OCI-LY1 (cell line): ENCODE measurements at regions not wholly inside any gene's neighbourhood (a gene's known extent, or its start where the extent isn't known, plus 50 kb on each side); places are given as distances from the start of the nearest gene placed in this dataset.

Experiments
- H2AFZ ChIP-seq: fragments of 200-600 bp; sonication (generic), shearing (Covaris generic); 2 replicates; pipeline ENCODE4 v1.6.0; 2014; ENCODE audit warnings: antibody characterized with exemption, mild to moderate bottlenecking, low read length
- H3F3A ChIP-seq: fragments of 200-600 bp; sonication (generic), shearing (Covaris generic); 2 replicates; pipeline ENCODE4 v1.6.0; 2014; ENCODE audit warnings: mild to moderate bottlenecking, antibody characterized with exemption, low read length, moderate library complexity; ENCODE audit not compliant: insufficient read depth
- H3K27ac ChIP-seq: fragments of 200-600 bp; sonication (generic); 2 replicates; pipeline ENCODE4 v1.5.1; 2014; ENCODE audit warnings: low read length, mixed run types, mild to moderate bottlenecking, low read depth; ENCODE audit not compliant: poor library complexity, severe bottlenecking
- H3K27me3 ChIP-seq: fragments of 200-600 bp; sonication (generic); 2 replicates; pipeline ENCODE4 v1.6.0; 2014; ENCODE audit warnings: antibody characterized with exemption, mild to moderate bottlenecking, low read length, moderate library complexity; ENCODE audit not compliant: insufficient read depth
- H3K36me3 ChIP-seq: fragments of 200-600 bp; sonication (generic); 2 replicates; pipeline ENCODE4 v1.6.1; 2014; ENCODE audit warnings: mild to moderate bottlenecking, antibody characterized with exemption, low read length, moderate library complexity, mixed read lengths; ENCODE audit not compliant: insufficient read depth
- H3K4me1 ChIP-seq: fragments of 200-600 bp; sonication (generic); 2 replicates; pipeline ENCODE4 v1.5.1; 2014; ENCODE audit warnings: mild to moderate bottlenecking, low read length, moderate library complexity; ENCODE audit not compliant: insufficient read depth, severe bottlenecking
- H3K4me2 ChIP-seq: fragments of 200-600 bp; sonication (generic), shearing (Covaris generic); 2 replicates; pipeline ENCODE4 v1.6.1; 2014; ENCODE audit warnings: low read length
- H3K4me3 ChIP-seq: fragments of 200-600 bp; sonication (generic); 2 replicates; pipeline ENCODE4 v1.5.1; 2014; ENCODE audit warnings: low read length, low read depth, mild to moderate bottlenecking, mixed read lengths; ENCODE audit not compliant: poor library complexity, severe bottlenecking
- H3K79me2 ChIP-seq: fragments of 200-600 bp; shearing (Covaris generic); 2 replicates; pipeline ENCODE4 v1.6.1; 2016; ENCODE audit warnings: mixed run types, low read length, mixed read lengths; ENCODE audit not compliant: insufficient read depth
- H3K9ac ChIP-seq: fragments of 200-600 bp; sonication (generic), shearing (Covaris generic); 2 replicates; pipeline ENCODE4 v1.6.1; 2014; ENCODE audit warnings: mild to moderate bottlenecking, low read length, mixed read lengths
- H3K9me2 ChIP-seq: fragments of 200-600 bp; sonication (generic), shearing (Covaris generic); 2 replicates; pipeline ENCODE4 v1.6.1; 2014; ENCODE audit warnings: low read depth, mild to moderate bottlenecking, low read length, mixed read lengths
- H3K9me3 ChIP-seq: fragments of 200-600 bp; shearing (Covaris generic); 2 replicates; pipeline ENCODE4 v1.6.1; 2014; ENCODE audit warnings: low read length, mixed read lengths
- H4K20me1 ChIP-seq: fragments of 200-600 bp; sonication (generic), shearing (Covaris generic); 2 replicates; pipeline ENCODE4 v1.6.0; 2016; ENCODE audit warnings: mild to moderate bottlenecking, low read length; ENCODE audit not compliant: insufficient read depth
- CTCF ChIP-seq: fragments of 200-600 bp; sonication (generic), shearing (Covaris generic); IDR thresholded peaks from 2 replicates; pipeline ENCODE4 v1.5.1; 2017; ENCODE audit warnings: mild to moderate bottlenecking, antibody characterized with exemption, low read length, moderate library complexity, mixed read lengths
- EZH2 ChIP-seq: fragments of 200-600 bp; sonication (generic), shearing (Covaris generic); IDR thresholded peaks from 2 replicates; pipeline ENCODE4 v1.8.0; 2017; ENCODE audit warnings: borderline replicate concordance, mixed run types, mild to moderate bottlenecking, antibody characterized with exemption, low read length, moderate library complexity, mixed read lengths

GRCh38 chr2:66766582-66766981 lies 331.7 kb downstream of the MEIS1 start:
- Histone ChIP-seq H4K20me1 (no peaks in the 10 kb centered on the region), H3K27ac (no peak overlapping the region), H3K9ac (no peak overlapping the region), H3K4me2 (no peak overlapping the region), H3K4me3 (no peak overlapping the region), H3F3A (no peaks in the 10 kb centered on the region), H3K4me1 (no peaks in the 10 kb centered on the region), H3K9me2 (no peaks in the 10 kb centered on the region), H3K27me3 (no peaks in the 10 kb centered on the region), H3K79me2 (no peaks in the 10 kb centered on the region), H3K36me3 (no peaks in the 10 kb centered on the region), H2AFZ (no peak overlapping the region), H3K9me3 (no peaks in the 10 kb centered on the region)
- no peak for TF ChIP-seq CTCF
- TF ChIP-seq EZH2, result no peak

DNA sequence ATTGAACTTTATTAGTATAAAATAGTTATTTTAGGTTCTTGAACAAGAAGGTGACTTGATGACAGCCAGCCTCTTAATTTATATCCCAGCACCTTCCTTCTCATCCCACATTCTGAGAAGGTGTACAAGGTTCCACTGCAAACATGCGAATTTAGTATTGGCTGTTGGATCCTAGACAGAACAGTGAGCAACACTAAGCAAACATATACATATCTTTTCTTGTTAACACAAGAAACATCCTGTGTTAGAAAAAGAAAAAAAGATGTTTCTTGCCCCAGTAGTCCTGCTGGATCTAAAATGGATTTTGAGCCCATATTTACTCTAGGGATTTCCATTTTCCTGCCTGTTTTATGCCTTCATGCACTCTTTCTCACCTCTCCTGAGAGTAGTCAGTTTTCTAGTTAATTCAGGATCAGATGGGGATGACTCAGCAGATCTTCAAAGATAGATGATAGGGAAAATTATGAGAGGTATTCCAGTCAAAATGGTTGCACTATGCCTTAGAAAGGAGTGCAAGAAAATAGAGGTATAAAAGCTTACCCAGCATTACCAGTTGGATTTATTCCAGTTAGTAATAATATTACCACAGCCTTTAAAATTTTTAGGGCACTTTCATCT lies 336.5 kb downstream of the MEIS1 start:
- no peaks in the 10 kb centered on the region for H4K20me1 ChIP-seq
- H3K4me1 ChIP-seq, result no peaks in the 10 kb centered on the region
- no peaks in the 10 kb centered on the region for H3K9me3 ChIP-seq
- H3K4me3 ChIP-seq, result no peak overlapping the region
- no peak overlapping the region for H2AFZ ChIP-seq
- TF ChIP-seq CTCF (no peak), EZH2 (no peak)
- H3K27me3 ChIP-seq, result no peaks in the 10 kb centered on the region
- H3K9me2 ChIP-seq, result no peaks in the 10 kb centered on the region
- no peak overlapping the region for H3K27ac ChIP-seq
- no peak overlapping the region for H3K4me2 ChIP-seq
- H3K9ac ChIP-seq, result no peak overlapping the region
- H3K36me3 ChIP-seq, result no peaks in the 10 kb centered on the region
- no peaks in the 10 kb centered on the region for H3F3A ChIP-seq
- no peaks in the 10 kb centered on the region for H3K79me2 ChIP-seq

DNA sequence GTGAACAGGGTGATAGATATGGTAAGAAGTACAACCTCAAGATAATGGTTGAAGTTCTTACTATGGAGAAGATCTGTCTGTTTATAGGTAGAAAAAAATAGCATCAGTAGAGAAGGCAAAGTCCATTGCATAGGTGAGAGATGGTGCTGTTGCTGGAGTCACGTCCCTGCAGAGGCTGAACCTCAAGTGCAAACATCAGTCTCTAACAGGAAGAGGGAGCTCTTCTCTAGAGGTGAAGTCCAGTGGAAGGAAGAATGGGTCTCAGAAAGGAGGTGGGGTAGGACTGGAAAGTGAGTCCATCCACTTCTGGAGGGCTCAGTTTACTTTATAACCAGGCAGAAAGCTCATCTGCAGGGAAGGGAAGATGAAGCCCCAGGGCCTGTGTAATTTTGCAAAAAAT lies 337.7 kb downstream of the MEIS1 start:
- no peak overlapping the region for H3K4me2 ChIP-seq
- no peaks in the 10 kb centered on the region for H3K36me3 ChIP-seq
- no peak overlapping the region for H2AFZ ChIP-seq
- no peaks in the 10 kb centered on the region for H3K4me1 ChIP-seq
- H3F3A ChIP-seq, result no peaks in the 10 kb centered on the region
- no peaks in the 10 kb centered on the region for H3K79me2 ChIP-seq
- H3K9ac ChIP-seq, result no peak overlapping the region
- TF ChIP-seq CTCF, result no peak
- no peaks in the 10 kb centered on the region for H4K20me1 ChIP-seq
- H3K9me3 ChIP-seq, result no peaks in the 10 kb centered on the region
- no peaks in the 10 kb centered on the region for H3K27me3 ChIP-seq
- no peak overlapping the region for H3K4me3 ChIP-seq
- H3K27ac ChIP-seq, result no peak overlapping the region
- no peaks in the 10 kb centered on the region for H3K9me2 ChIP-seq
